C4-2B (cell line): ENCODE measurements at regions not wholly inside any gene's neighbourhood (a gene's known extent, or its start where the extent isn't known, plus 50 kb on each side); places are given as distances from the start of the nearest gene placed in this dataset.
"Not testable (repeated sequence)": the region's sequence is repeated elsewhere in the genome, so short reads cannot be mapped to it uniquely, and the experiment has no call there.

Experiments
- CTCF ChIP-seq: fragments of 450-650 bp; conservative IDR thresholded peaks from 2 replicates; pipeline ENCODE4 v1.5.1; 2017; ENCODE audit warnings: mild to moderate bottlenecking
- ZFX ChIP-seq: fragments of 450-650 bp; IDR thresholded peaks from 2 replicates; pipeline ENCODE4 v1.6.1; 2017

GRCh38 chrX:45455732-45456131 is 255.1 kb upstream of the DIPK2B start:
- not testable (repeated sequence) for TF ChIP-seq CTCF, ZFX
